Stimulated activated CD4-positive, alpha-beta T cell treated with anti-CD3 and anti-CD28 coated beads, TNF-alpha, amount 100 ng/mL, for 1 hour (primary cell): ENCODE measurements at regions not wholly inside any gene's neighbourhood (a gene's known extent, or its start where the extent isn't known, plus 50 kb on each side); places are given as distances from the start of the nearest gene placed in this dataset.

Source experiments
- DNase-seq, 3 donors: peaks; one replicate each; pipeline ENCODE4 v3.0.0-alpha.2; 2020; ENCODE audit warnings: low read depth in 3 of 3, low spot score in 1 of 3

GRCh38 chr6:14250573-14250972, 133.0 kb downstream of the CD83 start:
- no peak for DNase-seq

- DNase-seq = no peak
Measured at GRCh38 chr6:14252271-14252850, 134.8 kb downstream of the CD83 start.

- DNase-seq = no peak
Measured at GRCh38 chr6:14254505-14254904, 136.9 kb downstream of the CD83 start.

- no peak for DNase-seq
Measured at GRCh38 chr6:14255916-14256315, 138.3 kb downstream of the CD83 start.

- no peak for DNase-seq
Measured at GRCh38 chr6:14258117-14258516, 140.5 kb downstream of the CD83 start.

- no peak for DNase-seq
Measured at GRCh38 chr6:14258695-14259593, 141.4 kb downstream of the CD83 start.

GRCh38 chr6:14259594-14260152, 142.1 kb downstream of the CD83 start:
- DNase-seq = no peak

- no peak for DNase-seq
Measured at GRCh38 chr6:14260839-14261238, 143.3 kb downstream of the CD83 start.

GRCh38 chr6:14263881-14264424, 146.4 kb downstream of the CD83 start:
- DNase-seq = no peak

- no peak for DNase-seq
Measured at GRCh38 chr6:14265049-14266021, 147.8 kb downstream of the CD83 start.

GRCh38 chr6:14266266-14266665, 148.7 kb downstream of the CD83 start:
- DNase-seq = no peak

GRCh38 chr6:14267885-14268660, 150.5 kb downstream of the CD83 start:
- no peak for DNase-seq

GRCh38 chr6:14269436-14269835, 151.9 kb downstream of the CD83 start:
- no peak for DNase-seq

GRCh38 chr6:14270142-14270893, 152.7 kb downstream of the CD83 start:
- DNase-seq = no peak

- no peak for DNase-seq
Measured at GRCh38 chr6:14270925-14271788, 153.6 kb downstream of the CD83 start.

- DNase-seq = no peak
Measured at GRCh38 chr6:14271789-14272736, 154.5 kb downstream of the CD83 start.

GRCh38 chr6:14272737-14273085, 155.1 kb downstream of the CD83 start:
- no peak for DNase-seq
